ENCODE measurements at regions not wholly inside any gene's neighbourhood (a gene's known extent, or its start where the extent isn't known, plus 50 kb on each side); places are given as distances from the start of the nearest gene placed in this dataset.

DNA sequence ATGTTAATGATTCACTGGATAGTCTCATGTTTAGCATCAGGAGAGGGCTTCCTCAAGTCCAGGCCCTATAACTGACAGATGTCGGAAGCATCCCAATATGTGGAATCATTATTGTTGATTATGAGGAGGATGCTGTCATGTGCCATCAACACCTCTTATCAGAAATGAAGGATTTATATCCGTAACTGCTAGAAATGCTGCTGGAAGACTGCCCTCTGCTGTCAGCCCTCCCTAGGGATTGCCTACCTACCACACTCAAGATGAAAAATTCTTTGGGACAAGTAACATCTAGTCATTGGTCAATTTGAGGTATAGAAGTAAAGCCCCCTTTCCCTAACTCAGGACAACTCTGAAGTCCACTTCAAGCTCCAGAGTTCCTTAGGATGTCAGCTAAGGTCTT lies 1166.5 kb upstream of the NXPH2 start:
- no peak for DNase-seq (ENCODE audit: low read depth)

DNA sequence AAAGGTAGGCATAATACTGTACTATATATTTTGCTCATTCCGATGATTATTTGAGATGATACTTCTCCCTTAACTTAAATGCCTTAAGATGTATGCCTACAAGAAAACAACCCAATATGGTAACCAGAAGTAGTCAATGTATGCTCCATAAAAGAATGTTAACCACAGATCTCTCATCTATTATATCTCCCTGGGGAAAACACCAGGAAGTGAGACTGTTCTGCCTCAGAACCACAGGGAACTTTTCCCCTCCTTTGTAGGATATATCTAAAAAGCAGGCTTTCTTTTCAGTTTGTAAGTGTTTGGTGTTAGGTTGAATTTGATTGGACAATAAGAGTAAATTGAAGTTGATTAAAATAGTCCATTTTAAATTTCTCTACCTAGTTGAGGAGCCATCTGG lies 1160.5 kb upstream of the NXPH2 start:
- no peak for DNase-seq (ENCODE audit: low read depth)

DNA sequence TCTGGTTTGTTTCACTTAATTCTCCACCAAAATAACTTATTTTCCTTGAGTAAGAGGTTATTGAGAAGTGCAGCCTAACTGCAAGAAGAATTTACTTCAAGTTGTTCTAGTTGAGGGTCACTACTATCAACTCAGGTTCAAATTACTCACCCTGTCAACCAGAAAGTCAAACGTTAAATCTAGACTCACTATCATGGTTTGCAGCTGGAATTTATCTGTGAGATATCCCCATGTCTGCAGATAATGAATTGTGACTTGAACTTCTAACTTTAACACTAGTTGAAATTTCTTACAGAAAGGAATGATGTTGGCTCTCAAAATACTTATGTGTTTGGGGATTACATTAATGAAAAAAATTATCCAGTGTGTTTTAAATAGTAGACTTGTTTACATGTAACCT lies 1145.7 kb upstream of the NXPH2 start:
- DNase-seq (ENCODE audit: low read depth): no peak

DNA sequence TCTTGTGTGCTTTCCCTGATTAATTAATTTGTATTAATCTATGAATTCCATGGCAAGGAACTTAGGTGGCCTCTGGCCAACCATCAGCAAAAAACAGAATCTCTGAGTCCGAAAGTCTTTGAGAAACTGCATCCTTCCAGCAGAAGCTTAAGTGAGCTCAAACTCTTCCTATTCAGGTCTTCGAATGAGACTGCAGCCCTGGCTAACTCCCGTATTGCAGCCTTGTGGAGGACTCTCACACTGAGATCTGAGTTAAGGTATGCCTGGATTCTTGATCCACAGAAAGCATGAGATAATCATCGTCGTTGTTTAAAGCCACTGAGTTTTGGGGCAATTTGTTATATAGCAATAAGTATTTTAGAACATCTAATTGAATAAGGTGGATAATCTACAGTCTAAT lies 1143.9 kb upstream of the NXPH2 start:
- no peak for DNase-seq (ENCODE audit: low read depth)

DNA sequence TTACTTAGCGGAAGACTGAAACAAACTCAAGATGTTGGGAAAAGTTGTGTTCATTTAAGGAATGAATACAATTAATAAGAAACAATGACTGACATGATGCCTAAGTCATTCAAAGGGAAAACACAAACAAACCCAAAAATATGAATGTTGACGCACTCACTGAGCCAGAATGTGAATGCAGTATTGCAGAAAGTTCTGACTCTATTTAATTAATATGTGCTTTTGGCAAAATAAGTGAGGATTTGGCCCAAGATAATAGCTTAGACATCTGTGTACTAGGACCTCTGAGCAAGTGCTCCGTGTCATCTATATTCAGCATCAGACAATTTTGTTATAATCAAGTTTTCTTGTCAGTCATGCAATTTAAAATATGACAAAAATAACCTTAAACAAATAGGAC lies 1138.8 kb upstream of the NXPH2 start:
- DNase-seq (ENCODE audit: low read depth): no peak

DNA sequence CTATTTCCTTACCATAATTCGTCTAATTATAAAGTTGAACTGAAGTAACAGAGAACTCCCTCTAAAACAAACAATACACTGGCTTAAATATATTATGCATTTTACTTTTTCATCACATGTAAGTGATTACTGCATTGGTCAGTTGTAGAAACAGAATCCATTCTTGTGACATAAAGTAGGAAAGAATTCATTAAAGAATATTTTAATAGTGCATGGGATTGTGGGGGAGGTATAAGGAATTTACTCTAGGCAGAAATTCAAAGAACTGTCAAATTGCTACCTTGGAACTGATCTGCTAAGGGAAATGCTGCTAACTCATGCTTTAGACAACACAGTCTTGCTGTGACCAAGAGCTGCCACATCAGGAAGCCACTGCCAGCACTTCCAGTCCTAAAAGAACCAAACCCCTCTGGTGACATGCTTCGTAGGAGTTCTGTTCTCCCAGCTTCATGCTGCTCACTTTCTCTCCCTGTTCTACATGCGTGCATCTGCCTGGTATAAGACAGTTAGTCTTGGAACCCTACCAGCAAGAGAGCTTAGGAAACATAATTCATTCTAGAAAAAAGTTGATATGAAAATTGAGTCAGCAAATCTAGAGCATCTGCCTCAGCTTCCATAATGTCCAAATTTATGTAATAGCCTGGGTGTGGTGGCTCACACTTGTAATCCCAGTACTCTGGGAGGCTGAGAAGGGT lies 1137.6 kb upstream of the NXPH2 start:
- DNase-seq (ENCODE audit: low read depth): no peak

DNA sequence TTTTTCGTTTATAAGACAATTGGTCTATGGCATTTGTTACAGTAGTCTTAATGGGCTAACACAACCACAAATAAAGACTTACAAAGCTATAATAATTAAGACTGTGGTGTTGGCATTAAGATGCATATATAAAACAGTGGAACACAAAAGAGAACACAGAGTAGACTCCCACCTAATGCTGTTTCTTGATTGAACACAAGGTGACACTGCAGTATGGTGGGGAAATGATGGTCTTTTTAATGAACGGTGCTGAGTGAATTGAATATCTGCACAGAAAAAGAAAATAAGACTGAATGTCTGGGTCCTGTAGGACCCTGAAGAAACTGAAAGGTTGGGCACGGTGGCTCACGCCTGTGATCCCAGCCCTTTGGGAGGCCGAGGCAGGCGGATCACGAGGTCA lies 1136.6 kb upstream of the NXPH2 start:
- no peak for DNase-seq (ENCODE audit: low read depth)

DNA sequence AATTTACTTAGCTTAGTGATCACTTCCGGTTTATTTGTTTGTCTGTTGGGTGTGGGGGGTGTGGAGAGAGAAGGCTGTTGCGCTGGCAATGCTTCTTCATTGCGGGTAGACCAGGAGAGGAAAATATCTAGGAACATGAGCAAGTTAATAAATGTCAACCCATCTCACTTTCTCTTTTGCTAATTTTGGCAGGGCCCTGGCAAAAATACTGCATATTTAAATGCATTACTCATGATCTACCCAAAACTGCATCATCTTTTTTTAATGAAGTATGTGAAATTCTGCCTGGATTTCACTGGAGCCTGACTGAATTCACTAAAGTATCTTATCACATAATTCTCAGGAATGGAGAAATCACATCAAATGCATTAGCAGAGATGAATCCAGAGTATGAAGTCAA lies 1131.0 kb upstream of the NXPH2 start:
- DNase-seq (ENCODE audit: low read depth): no peak

DNA sequence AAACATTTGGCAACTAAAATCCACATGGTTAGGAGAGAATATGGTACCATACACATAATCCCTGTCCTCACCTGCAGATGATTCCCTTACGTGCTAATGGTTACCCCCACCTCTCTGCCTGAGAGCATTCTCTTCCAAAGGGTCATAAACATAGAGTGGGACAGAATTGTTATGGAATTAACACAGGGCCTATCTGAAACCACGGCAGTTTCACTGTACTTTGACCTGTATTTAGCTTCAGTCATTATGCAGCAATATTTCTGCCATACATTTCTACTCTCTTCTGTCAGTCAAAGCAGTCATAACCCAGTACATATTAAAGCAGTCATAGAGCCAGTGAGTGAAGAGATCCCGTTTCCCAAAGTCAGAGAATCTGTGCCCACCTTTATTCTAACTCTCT lies 1128.9 kb upstream of the NXPH2 start:
- no peak for DNase-seq (ENCODE audit: low read depth)

DNA sequence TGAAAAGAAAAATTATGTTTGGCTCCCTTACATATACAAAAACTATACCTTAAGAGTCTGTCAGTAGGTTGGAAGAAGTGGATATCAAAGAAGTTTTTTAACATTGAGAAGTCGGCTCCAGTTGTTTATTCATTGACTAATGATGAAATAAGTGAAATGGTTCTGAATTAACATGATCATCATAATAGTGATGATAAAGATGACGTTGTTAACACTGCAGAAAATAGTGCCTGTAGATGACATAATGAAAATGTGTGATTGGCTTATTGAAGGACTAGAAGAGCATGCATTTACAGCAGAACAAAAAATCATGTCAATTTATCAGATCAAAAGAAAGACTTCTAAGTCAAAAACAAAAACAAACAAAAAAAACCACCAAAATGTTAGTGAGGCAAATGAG lies 1125.4 kb upstream of the NXPH2 start:
- DNase-seq (ENCODE audit: low read depth): no peak

DNA sequence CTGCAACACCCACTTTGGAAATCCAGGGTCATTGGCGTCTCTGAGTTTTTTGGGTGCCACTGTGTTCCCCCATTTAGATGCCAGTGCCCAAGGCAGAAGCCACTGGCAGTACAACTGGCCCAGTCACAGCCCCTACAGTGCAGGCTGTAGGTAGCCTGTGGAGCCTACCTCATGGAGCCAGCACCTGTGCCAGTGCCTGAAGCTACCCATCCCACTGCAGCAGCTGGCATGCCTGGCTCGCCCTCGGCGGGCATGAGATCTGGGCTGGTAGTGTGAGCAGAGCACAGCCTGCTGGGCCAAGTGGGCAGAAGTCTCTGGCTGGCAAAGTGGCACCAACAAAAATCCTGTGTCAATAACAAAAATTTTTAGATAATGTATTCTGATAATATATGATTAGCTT lies 1111.4 kb upstream of the NXPH2 start:
- no peak for DNase-seq (ENCODE audit: low read depth)

DNA sequence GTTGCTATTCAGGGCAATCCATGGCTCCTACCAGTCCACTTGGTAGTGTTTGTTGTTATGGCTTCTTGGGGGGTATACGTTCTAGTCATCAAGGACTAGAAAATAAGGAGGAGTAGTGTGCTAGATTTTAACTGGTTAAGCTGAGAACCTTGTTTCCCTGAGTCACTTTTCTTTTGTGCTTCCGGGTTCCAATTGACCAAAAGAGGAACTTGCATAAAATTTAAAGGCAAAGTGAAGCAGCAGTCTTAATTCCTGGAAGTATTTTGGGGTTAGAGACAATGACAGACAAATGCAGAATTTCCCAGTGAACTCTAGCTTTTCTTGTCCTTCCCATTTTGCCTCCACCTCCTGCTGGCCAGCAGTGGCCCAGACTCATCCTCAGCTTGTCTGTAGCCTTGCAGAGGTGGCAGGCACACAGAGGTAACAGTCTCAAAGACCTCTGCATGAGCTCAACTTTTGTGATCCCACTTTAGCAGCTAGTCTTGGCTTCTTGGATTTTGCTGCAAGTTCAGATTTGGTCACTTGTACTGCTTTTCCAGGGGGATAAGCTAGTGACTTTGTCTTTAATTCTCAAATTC lies 1105.8 kb upstream of the NXPH2 start:
- DNase-seq (ENCODE audit: low read depth): no peak

DNA sequence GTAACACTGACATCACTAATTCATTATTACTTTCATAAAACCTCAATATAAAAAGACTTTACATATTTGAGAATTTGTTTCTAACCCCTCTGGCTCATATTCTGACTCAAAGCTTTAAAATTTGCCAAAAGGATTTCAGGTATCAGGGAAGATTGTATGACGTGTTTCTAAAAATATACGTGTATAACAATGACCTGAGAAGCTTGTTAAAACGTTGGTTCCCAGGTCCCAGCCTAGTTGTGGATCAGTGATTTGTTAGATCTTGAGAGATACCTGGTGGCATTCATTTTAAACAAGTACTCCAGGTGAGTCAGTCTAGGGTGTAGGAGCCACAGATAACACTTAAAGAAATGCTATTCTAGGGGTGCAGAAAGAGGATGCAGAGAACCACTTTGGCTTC lies 1096.8 kb upstream of the NXPH2 start:
- DNase-seq (ENCODE audit: low read depth): no peak

DNA sequence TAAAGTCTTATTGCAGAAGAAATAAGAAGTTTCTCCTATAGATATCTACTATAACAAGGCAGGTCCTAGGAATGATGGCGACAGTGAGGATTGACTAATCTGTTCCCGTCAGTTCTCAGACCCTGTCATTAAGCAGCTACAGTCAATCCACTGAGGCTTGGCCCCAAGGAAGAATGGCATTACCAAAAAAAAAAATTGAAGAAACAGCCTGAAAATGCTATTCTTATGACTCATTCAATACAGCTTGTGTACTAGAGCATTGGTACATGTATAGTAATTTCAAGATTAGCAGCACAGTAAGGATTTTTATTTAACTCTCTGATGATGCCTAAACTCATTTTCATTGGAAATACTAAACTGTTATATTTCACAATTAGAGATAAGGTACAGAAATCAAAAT lies 1096.1 kb upstream of the NXPH2 start:
- DNase-seq (ENCODE audit: low read depth): no peak

DNA sequence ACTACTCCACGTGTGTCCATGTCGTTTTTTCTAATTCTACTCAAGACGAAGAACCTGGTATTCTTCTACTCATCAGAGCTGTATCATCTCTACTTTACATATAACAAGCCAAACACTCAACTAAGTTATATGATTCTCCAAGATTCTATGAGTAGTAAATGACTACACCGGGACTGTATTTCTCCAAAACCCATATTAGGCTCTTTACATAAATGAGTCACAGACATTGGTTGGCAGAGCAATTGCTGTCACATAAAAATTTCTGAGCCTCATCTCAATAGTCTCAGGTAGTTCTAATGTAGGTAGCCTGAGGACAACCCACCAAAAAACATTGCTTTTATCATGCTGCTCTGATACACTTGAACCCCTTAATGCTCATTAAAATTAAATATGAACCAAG lies 1092.3 kb upstream of the NXPH2 start:
- DNase-seq (ENCODE audit: low read depth): no peak

DNA sequence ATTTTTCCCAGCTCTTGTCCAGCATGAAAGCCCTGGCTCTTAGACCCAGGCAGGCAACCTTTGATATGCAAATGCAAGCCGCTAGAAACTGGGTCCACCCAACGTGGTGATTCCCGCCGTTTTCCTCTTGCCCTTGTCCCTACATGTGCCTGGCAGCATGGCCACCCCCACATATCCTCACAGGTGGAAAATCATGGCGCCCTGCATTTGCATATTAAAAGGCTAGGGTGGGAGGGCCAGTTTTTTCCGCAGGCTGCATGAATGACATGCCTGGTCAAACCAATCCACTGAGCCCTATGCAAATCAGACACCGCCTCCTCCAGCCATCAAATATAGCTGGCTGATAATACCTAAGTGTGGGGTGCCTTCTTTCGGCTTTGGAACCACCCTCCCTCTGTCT lies 1091.8 kb upstream of the NXPH2 start:
- DNase-seq (ENCODE audit: low read depth): no peak

DNA sequence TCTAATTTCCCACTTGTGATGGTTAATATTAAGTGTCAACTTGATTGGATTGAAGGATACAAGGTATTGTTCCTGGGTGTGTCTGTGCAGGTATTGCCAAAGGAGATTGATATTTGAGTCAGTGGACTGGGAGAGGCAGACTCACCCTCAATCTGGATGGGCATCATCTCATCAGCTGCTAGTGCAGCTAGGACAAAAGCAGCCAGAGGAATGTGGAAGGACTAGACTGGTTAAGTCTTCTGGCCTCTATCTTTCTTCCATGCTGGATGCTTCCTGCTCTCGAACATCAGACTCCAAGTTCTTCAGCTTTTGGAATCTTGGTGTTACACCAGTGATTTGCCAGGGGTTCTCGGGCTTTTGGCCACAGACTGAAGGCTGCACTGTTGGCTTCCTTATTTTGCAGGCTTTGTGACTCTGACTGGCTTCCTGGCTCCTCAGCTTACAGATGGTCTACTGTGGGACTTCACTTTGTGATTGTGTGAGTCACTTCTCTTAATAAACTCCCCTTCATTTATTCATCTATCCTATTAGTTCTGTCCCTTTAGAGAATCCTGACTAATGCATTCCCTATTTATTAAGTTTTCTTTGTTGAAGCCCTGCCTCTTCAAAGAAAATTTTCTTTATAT lies 1087.5 kb upstream of the NXPH2 start:
- no peak for DNase-seq (ENCODE audit: low read depth)

DNA sequence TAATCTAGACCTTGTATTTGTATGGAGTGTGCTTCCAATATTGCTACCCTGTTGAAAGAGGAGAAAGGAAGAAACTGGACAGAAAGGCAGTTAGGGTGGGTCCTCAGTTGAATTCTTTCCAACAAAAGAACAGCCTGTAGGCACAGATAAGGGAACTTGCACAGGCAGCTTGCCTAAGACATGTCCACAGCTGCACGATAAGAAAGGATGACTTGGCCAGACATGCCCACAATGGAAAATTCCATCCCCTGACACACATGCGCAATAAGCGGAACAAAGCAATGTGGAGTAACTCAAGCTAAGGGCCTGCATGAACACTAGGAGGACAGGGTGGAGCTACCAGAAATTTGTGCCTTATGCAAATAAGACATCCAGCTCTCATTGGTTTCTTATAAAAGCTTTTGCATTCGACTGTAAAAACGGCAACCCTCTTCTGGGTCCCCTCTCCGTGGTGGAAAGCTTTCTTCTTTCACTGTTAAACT lies 1084.7 kb upstream of the NXPH2 start:
- no peak for DNase-seq (ENCODE audit: low read depth)

DNA sequence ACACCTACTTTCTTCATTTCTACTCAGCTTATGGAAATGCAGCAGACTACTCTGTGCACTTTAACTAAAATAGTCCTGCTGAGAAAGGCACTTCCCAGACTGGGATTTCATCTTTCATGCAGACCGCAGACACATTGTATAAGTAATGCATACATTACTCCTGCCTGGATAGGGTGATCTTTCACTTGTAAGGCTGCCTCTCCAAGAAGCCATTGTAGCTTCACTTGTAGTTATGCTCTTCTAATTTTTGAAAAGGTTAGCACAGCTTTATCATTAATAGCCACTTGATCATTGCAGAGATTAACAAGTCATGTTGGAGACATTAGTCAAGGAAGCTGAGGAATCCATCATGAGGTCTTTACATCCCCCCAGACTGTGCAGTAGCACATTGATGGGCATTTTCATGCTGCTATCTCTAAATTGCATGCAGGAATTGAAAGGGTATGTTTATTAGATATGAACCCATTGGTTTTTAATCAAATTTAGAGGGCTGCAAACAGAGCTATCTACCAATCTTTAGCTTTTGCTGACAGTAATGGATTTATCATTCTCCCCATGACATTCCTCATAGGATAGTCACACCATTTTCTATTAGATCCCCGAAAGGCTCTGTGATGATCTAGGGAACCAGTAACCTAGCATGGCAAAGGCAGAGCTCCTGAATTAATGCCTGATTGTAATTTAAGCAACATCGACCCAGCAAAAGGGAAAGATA lies 1074.7 kb upstream of the NXPH2 start:
- DNase-seq (ENCODE audit: low read depth): no peak

DNA sequence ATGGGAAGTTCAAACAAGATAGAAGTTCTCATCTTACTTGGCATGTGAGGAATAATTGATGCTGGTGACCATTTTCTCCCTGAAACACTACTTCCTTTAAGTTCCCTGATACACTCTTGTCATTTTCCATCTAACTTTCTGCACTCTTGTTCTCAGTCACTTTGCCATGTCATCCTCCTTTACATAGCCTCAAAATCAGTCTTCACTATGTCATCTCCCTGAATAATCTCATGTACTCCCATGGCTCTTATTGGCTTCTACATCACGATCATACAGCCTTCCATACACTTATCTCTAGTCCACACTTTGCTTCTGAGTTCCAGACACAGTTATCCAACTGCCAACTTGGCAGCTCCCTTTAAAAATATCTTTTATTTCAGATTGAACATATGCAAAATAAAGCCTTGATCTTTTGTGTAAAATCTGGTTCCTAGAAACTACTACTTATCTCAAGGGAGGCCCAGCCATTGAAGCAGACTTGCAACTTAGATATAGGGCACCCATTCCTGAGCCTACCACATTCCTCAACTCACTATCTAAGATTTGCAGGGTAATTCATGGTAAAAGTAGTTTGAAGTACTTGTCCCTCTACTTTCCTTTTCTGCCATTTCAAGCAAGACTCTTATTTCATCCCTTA lies 1070.2 kb upstream of the NXPH2 start:
- DNase-seq (ENCODE audit: low read depth): no peak

DNA sequence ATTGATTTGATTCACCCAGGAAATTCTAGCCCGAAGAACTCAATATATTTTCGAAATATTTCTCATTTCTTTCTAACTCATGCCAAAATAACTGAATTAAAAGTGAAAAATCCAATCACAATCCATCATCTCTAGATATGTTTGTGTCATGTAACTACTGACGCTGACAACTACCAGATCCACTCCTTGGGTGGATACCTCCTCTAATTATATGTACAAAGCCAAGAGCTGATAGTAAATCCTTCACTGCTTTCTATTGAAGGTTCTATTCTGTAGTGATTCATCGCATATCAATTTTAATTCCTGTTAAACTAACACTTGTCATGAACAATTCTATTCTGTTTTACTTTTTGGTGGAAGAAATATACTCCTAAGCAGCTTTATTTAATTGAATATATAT lies 1056.6 kb upstream of the NXPH2 start:
- no peak for DNase-seq (ENCODE audit: low read depth)

DNA sequence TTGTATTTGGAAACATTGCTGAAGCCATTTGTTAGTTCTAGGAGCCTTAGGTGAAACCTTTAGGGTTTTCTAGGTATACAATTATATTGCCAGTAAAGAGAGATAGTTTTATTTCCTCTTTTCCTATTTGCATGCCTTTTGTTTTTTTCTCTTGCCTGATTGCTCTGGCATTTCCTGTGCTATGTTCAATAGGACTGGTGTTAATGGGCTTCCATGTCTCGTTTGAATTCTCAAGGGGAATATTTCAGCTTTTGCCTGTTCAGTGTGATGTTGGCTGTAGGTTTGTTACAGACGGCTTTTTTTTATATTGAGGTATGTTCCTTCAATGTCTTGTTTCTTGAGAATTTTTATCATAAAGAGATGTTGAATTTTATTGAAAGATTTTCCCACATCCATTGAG lies 1054.9 kb upstream of the NXPH2 start:
- no peak for DNase-seq (ENCODE audit: low read depth)

DNA sequence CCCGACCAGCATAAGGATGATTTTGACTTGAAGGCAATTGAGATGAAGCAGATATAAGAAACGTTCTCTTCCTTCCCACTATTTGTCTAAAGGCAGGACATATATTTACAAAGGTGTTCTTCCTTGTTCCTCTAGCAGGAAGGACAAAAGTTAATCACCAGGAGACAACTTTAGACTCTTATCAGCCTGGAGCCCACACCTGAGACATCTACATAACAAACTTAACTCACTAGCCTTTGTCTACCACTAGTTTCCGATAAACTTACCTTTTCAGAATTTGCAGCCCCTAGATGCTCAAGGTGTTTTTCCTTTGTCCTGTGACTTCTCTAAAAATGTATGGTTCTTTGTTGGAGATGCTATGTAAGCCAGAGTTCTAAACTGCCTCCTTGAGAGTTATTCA lies 1047.8 kb upstream of the NXPH2 start:
- DNase-seq (ENCODE audit: low read depth): no peak

Data from EH (cell line).